ENCODE measurements at regions not wholly inside any gene's neighbourhood (a gene's known extent, or its start where the extent isn't known, plus 50 kb on each side); places are given as distances from the start of the nearest gene placed in this dataset.
"Not testable (repeated sequence)": the region's sequence is repeated elsewhere in the genome, so short reads cannot be mapped to it uniquely, and the experiment has no call there.

DNA sequence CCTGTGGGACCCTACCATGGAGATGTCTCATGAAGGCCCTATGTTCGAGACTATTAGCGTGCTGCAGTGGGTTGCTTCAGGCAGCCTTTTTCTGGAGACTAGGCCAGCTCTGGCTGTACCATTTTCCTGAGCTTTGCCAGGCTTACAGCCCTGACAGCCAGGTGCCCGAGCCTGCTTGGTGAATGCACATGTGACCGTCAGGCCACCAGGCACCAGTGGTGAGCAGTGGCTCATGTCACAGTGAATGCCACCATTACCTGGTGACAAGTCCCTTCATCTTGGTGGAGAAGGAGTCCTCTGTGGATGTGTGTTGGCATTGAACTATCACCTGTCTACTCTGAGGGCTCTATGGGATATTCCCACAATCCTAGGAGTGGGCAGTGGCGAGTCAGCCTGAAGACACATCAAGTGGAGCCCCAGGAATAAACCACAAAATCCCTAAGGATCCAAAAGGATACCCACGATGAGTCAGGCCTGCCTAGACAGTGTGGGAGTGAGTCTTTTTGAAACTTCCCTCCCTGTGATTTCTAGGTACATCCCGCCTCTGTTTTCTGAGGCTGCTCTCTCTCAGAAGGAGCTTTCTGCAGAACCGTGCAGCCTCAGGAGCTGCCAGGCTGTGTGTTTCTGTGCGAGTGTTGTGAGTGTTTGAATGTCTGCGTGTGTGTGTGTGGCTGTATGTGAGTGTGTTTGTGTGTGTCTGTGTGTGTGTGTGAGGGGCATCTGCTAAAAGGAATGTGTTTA lies 282.0 kb upstream of the ZNF337 start:
- H3K4me1 Mint-ChIP-seq (ENCODE audit: low read depth); DNase-seq (ENCODE audit: low spot score); H3K9me3 Mint-ChIP-seq; H3K4me3 Mint-ChIP-seq; H3K36me3 Mint-ChIP-seq (ENCODE audit: low read depth); H3K27ac Mint-ChIP-seq; H3K27me3 Mint-ChIP-seq (ENCODE audit: low read depth): not testable (repeated sequence)

DNA sequence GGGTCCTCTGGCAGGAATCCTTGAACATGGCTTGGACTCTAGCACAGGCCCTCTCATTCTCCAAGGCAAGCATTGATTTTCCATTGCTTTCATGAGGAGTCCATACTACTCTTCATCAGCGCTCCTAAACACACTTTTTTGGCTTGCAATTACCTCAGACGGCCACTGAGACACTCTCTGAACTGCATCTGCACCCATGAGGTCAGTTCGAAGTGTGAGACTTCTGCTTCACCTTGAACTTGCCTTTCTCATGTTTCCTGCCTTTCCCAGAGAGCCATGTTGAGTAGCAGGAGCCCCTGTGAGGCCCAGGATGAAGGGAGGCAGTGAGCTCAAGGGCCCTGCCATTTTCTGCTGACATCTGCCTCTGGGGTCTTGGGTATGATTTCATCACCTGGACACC lies 279.2 kb upstream of the ZNF337 start:
- H3K9me3 Mint-ChIP-seq; H3K27me3 Mint-ChIP-seq (ENCODE audit: low read depth); H3K27ac Mint-ChIP-seq; DNase-seq (ENCODE audit: low spot score); H3K4me3 Mint-ChIP-seq; H3K4me1 Mint-ChIP-seq (ENCODE audit: low read depth); H3K36me3 Mint-ChIP-seq (ENCODE audit: low read depth): not testable (repeated sequence)

DNA sequence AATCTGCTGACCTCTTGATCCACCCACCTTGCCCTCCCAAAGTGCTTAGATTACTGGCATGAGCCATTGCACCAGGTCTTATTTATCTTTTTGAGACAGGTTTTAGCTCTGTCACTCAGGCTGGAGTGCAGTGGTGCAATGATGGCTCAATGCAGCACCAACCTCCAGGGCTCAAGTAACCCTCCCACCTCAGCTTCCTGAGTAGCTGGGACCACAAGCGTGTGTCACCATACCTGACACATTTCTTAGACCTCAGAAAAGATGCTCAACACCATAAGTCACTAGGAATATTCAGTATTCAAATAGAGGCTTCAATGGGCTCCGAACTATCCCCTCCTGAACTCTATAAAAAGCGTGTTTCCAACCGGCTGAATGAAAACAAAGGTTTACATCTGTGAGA lies 268.6 kb upstream of the ZNF337 start:
- H3K9me3 Mint-ChIP-seq; DNase-seq (ENCODE audit: low spot score); H3K27me3 Mint-ChIP-seq (ENCODE audit: low read depth); H3K27ac Mint-ChIP-seq; H3K4me1 Mint-ChIP-seq (ENCODE audit: low read depth); H3K36me3 Mint-ChIP-seq (ENCODE audit: low read depth); H3K4me3 Mint-ChIP-seq: not testable (repeated sequence)

DNA sequence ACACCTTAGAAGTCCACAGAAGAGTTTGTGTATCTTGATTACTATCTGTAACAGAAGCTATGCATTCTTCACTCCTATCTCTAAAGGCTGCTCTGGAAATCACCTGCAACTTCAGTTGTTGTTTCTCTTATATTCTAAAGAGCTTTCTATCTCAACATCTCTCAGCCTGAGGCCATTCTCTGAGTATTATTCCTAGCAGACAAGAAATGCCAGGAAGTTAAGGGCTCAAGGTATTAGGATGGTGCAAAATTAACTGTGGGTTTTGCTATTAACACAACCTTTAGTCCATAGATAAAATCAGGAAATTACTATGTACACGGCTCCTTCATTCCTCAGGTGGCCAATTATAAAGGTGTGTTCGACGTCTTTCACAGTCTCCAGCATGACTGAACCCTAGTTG lies 257.2 kb upstream of the ZNF337 start:
- H3K36me3 Mint-ChIP-seq (ENCODE audit: low read depth); H3K27ac Mint-ChIP-seq; H3K4me1 Mint-ChIP-seq (ENCODE audit: low read depth); H3K9me3 Mint-ChIP-seq; H3K4me3 Mint-ChIP-seq; DNase-seq (ENCODE audit: low spot score): not testable (repeated sequence)
- peaks cover 15% of the 10 kb centered on the region for H3K27me3 Mint-ChIP-seq (ENCODE audit: low read depth)

DNA sequence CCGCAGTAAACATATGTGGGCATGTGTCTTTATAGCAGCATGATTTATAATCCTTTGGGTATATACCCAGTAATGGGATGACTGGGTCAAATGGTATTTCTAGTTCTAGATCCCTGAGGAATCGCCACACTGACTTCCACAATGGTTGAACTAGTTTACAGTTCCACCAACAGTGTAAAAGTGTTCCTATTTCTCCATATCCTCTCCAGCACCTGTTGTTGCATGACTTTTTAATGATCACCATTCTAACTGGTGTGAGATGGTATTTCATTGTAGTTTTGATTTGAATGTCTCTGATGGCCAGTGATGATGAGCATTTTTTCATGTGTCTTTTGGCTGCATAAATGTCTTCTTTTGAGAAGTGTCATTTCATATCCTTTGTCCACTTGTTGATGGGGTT lies 238.6 kb upstream of the ZNF337 start:
- not testable (repeated sequence) for DNase-seq (ENCODE audit: low spot score); H3K27ac Mint-ChIP-seq; H3K4me1 Mint-ChIP-seq (ENCODE audit: low read depth); H3K4me3 Mint-ChIP-seq; H3K36me3 Mint-ChIP-seq (ENCODE audit: low read depth); H3K27me3 Mint-ChIP-seq (ENCODE audit: low read depth); H3K9me3 Mint-ChIP-seq

DNA sequence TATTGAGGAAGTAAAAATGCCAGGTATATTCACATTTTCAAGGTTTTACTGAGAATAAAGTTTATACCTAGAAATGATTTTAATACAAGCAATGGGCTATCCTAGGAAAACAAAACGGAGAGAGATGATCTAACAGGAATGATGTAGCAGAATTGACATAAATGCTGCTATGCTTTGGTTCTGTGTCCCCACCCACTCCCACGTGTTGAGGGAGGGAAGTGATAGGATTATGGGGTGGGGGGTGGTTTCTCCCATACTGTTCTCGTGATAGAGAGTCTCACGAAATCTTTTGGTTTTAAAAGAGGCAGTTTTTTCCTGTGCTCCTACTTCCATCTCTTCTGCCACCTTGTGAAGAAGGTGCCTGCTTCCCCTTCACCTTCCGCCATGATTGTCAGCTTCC lies 236.2 kb upstream of the ZNF337 start:
- DNase-seq (ENCODE audit: low spot score); H3K4me3 Mint-ChIP-seq; H3K4me1 Mint-ChIP-seq (ENCODE audit: low read depth); H3K9me3 Mint-ChIP-seq; H3K27ac Mint-ChIP-seq; H3K36me3 Mint-ChIP-seq (ENCODE audit: low read depth); H3K27me3 Mint-ChIP-seq (ENCODE audit: low read depth): not testable (repeated sequence)

DNA sequence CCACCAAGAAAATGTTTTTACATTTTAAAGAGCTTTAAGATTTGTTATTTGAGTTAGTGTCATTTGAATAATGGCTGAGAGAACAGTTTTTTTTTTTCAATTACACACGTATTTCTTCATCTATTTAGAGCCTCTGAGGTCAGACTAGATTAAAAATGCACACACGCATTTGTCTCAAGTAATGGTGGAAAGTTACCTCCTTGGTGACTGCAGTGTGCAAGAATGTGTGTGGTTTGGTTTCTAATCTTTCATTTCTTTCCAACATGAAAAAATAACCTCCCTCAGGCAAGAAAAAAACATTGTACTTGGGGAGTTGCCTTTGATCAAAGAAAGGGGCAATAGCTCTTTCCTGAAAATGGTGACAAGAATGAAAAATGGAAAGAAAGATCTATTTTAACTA lies 235.5 kb upstream of the ZNF337 start:
- H3K27me3 Mint-ChIP-seq (ENCODE audit: low read depth); H3K27ac Mint-ChIP-seq; H3K4me1 Mint-ChIP-seq (ENCODE audit: low read depth); H3K4me3 Mint-ChIP-seq; DNase-seq (ENCODE audit: low spot score); H3K36me3 Mint-ChIP-seq (ENCODE audit: low read depth); H3K9me3 Mint-ChIP-seq: not testable (repeated sequence)

DNA sequence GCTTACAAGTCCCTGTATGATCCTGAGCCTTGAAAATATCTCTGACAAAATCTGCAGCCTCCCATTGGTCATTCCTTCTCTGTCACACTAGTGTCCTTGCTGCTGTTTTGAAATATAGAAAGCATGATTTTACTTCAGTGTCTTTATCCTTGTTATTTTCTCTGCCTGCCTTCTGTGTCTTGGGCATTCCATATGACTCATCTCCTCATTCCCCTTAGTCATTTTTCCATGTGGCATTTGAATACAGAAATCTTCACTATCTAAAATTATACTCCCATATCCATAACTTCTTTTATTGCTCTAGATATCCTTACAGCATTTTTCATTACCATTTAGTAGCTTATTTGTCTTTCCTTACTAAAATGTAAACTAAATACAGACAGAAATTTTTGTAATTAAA lies 205.7 kb upstream of the ZNF337 start:
- not testable (repeated sequence) for H3K4me3 Mint-ChIP-seq; H3K27ac Mint-ChIP-seq; H3K36me3 Mint-ChIP-seq (ENCODE audit: low read depth); DNase-seq (ENCODE audit: low spot score); H3K9me3 Mint-ChIP-seq; H3K4me1 Mint-ChIP-seq (ENCODE audit: low read depth); H3K27me3 Mint-ChIP-seq (ENCODE audit: low read depth)

DNA sequence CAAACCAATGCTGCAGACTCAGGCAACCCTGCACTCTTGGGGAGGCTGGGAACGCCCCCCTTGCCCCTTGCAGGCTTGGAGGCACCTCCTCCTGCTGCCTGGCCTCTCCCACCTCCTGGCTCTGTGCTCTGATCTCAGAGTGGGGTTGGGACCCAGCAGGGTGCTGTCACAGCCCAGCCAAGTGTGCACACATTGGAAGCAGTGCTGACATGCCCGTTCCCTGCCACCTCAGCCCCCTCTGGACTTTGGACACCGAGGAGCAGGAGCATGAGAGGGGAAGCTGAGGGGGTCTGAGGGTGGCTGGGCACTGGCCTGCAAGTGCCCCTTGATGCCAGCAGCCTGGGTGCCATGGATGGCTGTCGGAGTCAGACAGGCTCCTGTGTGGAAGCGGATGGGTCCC lies 202.0 kb upstream of the ZNF337 start:
- not testable (repeated sequence) for H3K4me3 Mint-ChIP-seq; H3K36me3 Mint-ChIP-seq (ENCODE audit: low read depth); H3K4me1 Mint-ChIP-seq (ENCODE audit: low read depth); H3K9me3 Mint-ChIP-seq; H3K27me3 Mint-ChIP-seq (ENCODE audit: low read depth); H3K27ac Mint-ChIP-seq; DNase-seq (ENCODE audit: low spot score)

DNA sequence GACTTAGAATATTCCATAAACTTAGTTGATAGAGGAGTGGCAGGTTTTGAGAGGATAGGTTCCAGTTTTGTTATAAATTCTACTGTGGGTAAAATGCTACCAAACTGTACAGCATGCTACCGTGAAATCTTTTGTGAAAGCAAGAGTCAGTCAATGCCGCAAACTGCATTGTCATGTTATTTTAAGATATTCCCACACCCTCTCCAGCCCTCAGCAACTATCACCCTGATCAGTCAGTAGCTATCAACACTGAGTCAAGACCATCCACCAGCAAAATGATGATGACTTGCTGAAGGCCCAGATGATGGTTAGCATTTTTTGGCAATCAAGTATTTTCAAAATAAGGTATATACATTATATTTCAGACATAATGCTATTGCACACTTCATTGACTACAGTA lies 182.4 kb upstream of the ZNF337 start:
- not testable (repeated sequence) for H3K4me3 Mint-ChIP-seq; H3K36me3 Mint-ChIP-seq (ENCODE audit: low read depth); H3K4me1 Mint-ChIP-seq (ENCODE audit: low read depth); H3K9me3 Mint-ChIP-seq; H3K27ac Mint-ChIP-seq; DNase-seq (ENCODE audit: low spot score); H3K27me3 Mint-ChIP-seq (ENCODE audit: low read depth)

DNA sequence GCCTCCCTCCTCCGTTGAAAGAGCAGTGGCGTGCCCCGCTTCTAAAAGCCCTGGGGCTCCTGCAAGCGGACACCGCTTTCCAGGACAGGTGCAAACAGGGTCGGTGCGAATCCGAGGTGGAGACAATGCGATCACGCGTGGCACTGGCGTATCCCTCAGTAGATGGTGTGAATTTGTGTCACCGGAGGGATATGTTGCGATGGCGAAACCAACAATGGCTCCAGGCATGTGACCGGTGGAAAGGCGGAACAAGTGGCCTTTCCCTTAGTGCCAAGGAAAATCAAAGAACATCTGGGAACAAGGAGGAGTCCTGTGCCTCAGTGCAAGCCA lies 172.0 kb upstream of the ZNF337 start:
- not testable (repeated sequence) for H3K4me1 Mint-ChIP-seq (ENCODE audit: low read depth); H3K9me3 Mint-ChIP-seq; H3K27ac Mint-ChIP-seq; DNase-seq (ENCODE audit: low spot score); H3K36me3 Mint-ChIP-seq (ENCODE audit: low read depth)
- H3K4me3 Mint-ChIP-seq: peak overlapping the region; percentile 45
- peaks cover 43% of the 10 kb centered on the region for H3K27me3 Mint-ChIP-seq (ENCODE audit: low read depth)

DNA sequence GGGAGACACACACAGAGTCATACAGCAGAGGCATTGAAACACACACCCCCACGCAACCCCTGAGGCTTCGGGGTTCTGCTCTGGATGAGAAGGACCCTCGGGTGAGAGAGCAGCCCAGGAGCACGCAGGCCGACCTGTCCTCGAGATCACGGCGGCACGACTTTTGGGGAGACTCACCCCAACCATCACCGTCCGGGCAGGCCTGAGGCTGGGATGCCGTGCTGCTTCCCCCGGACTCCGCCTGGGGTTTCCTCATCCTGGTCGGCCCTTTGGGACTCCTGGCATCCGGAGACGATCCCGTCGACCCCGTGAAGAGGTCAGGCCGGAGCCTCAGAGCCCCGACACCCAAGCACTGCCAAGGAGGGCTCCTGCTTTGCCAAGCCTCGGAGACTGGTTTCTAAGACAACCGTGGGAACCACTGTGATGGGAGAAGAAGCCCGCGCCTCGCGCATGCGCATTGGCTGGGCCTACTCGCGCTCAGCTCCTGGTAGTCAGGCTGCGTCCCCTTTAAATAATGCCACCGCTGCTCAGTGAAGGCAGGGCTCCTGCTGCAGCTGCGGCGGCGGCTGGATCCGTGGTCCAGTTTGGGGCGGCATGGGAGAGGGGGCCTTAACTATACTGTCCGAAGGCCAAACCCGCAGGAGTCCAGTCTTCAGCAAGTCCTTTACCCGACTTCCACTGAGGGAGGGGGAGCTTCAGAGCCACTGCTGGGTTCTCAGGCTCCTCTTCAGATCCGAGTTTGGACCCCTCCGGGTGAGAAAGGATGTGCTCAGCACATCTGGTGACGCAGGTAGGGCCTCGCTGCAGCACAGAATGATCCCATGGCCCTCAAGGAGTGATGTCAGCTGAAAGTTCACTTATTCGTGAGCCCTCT lies 171.4 kb upstream of the ZNF337 start:
- no peak overlapping the region for H3K27ac Mint-ChIP-seq
- H3K27me3 Mint-ChIP-seq (ENCODE audit: low read depth): peaks cover 47% of the 10 kb centered on the region
- H3K4me1 Mint-ChIP-seq (ENCODE audit: low read depth): peaks cover 5% of the 10 kb centered on the region
- H3K9me3 Mint-ChIP-seq: no peaks in the 10 kb centered on the region
- peak; percentile 71 for DNase-seq (ENCODE audit: low spot score)
- peak overlapping the region; percentile 55 for H3K4me3 Mint-ChIP-seq
- H3K36me3 Mint-ChIP-seq (ENCODE audit: low read depth): no peaks in the 10 kb centered on the region

DNA sequence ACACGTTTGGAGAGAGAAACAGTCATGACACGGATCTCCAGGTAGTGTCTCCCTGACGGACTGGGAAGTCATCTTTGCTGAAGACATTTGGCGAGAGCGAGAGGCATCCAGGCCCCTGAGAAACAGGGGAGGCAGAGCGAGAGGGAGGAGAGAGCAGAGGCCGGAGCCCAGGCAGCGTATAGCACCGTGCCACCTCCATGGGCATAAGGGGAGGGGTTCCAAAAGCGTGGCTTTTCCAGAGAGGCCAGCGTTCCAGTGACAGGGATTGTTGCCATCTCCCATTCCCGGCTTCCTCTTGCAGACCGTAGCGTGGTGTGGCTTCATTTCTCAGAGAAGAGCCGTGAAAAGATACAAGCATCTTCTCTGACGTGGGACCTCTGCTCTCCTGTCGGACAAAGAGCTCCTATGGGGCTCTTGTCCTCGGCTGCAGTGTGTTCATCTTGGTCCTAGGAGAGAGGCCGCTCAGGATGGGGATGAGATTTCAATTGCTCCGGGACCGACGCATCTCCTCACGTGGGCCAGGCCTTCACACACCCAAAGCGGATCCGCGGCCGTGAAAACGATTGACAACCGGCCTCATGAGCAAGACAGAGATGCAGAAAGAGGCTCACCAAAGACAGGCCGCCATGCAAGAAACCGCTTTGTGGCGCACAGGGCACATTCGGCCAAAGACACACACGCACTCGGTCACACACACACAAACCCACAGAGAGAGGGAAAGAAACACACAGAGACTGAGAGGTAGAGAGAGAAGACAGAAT lies 170.5 kb upstream of the ZNF337 start:
- H3K27ac Mint-ChIP-seq; H3K36me3 Mint-ChIP-seq (ENCODE audit: low read depth); DNase-seq (ENCODE audit: low spot score); H3K9me3 Mint-ChIP-seq: not testable (repeated sequence)
- H3K27me3 Mint-ChIP-seq (ENCODE audit: low read depth): peaks cover 55% of the 10 kb centered on the region
- H3K4me1 Mint-ChIP-seq (ENCODE audit: low read depth): peaks cover 11% of the 10 kb centered on the region
- H3K4me3 Mint-ChIP-seq: peak overlapping the region; percentile 55
